Naive thymus-derived CD4-positive, alpha-beta T cell (primary cell): ENCODE measurements at regions not wholly inside any gene's neighbourhood (a gene's known extent, or its start where the extent isn't known, plus 50 kb on each side); places are given as distances from the start of the nearest gene placed in this dataset.
A peak's percentile ranks its signal among the peaks of the same experiment; 100 is the strongest.

Experiments used
- ATAC-seq: fragments of 150-1000 bp; cut with Tn5 transposase; 2 replicates; pipeline ENCODE4 v1.10.0; 2021; ENCODE audit warnings: mild to moderate bottlenecking, moderate library complexity
- CTCF ChIA-PET: fragments of 350-600 bp; sonication (Branson Sonifier 250); formaldehyde crosslinking; loops from one replicate; lab custom pipeline; 2021; ENCODE audit warnings: antibody characterized with exemption; lab: Charles Lee
- POLR2A ChIA-PET: fragments of 350-600 bp; sonication (Branson Sonifier 250); formaldehyde crosslinking; loops from one replicate; lab custom pipeline; 2021; ENCODE audit warnings: antibody characterized with exemption, inconsistent platforms; lab: Charles Lee
- DNase-seq, 9 donors: peaks; one replicate each; pipeline versions ENCODE4 v3.0.0 to v3.0.0-alpha.2; 2020 to 2022; ENCODE audit warnings: mixed read lengths in 1 of 9
- H3K27ac ChIP-seq: one replicate; pipeline ENCODE4 v1.7.0; 2013; ENCODE audit warnings: mild to moderate bottlenecking, low read depth, low read length, moderate library complexity
- H3K27me3 ChIP-seq, 2 donors: one replicate each; pipeline ENCODE4 v1.7.0; 2013; ENCODE audit warnings: low read length in 2 of 2, mild to moderate bottlenecking in 2 of 2, moderate library complexity in 2 of 2; ENCODE audit not compliant: control insufficient read depth in 2 of 2, insufficient read depth in 2 of 2
- H3K36me3 ChIP-seq, 3 experiments: 1 replicate in 2 of 3; 2 replicates in 1 of 3; pipeline ENCODE4 v1.7.0; 2013; ENCODE audit warnings: low read length in 3 of 3, mild to moderate bottlenecking in 3 of 3, moderate library complexity in 1 of 3; ENCODE audit not compliant: insufficient read depth in 3 of 3, control insufficient read depth in 2 of 3
- H3K4me1 ChIP-seq, 2 donors: one replicate each; pipeline ENCODE4 v1.7.0; 2013; ENCODE audit warnings: low read length in 2 of 2, mild to moderate bottlenecking in 2 of 2, moderate library complexity in 1 of 2; ENCODE audit not compliant: control insufficient read depth in 2 of 2, insufficient read depth in 2 of 2
- H3K4me3 ChIP-seq: 2 replicates; pipeline ENCODE4 v1.7.0; 2013; ENCODE audit warnings: mild to moderate bottlenecking, low read length
- H3K9me3 ChIP-seq, 3 experiments: 1 replicate in 2 of 3; 2 replicates in 1 of 3; pipeline ENCODE4 v1.7.0; 2013; ENCODE audit warnings: low read length in 3 of 3; ENCODE audit not compliant: control insufficient read depth in 2 of 3
- H3K27ac Mint-ChIP-seq, 9 donors: one replicate each; pipeline ENCODE4 v1.8.0; 2020 to 2022; ENCODE audit warnings: mixed read lengths in 9 of 9, mild to moderate bottlenecking in 8 of 9, moderate library complexity in 5 of 9, inconsistent platforms in 2 of 9
- H3K27me3 Mint-ChIP-seq, 5 donors: one replicate each; pipeline ENCODE4 v1.8.0; 2021 to 2022; ENCODE audit warnings: mixed read lengths in 5 of 5, mild to moderate bottlenecking in 1 of 5
- H3K36me3 Mint-ChIP-seq, 5 donors: one replicate each; pipeline ENCODE4 v1.8.0; 2020 to 2022; ENCODE audit warnings: mixed read lengths in 5 of 5, mild to moderate bottlenecking in 3 of 5, inconsistent platforms in 1 of 5
- H3K4me1 Mint-ChIP-seq, 7 donors: one replicate each; pipeline ENCODE4 v1.8.0; 2020 to 2022; ENCODE audit warnings: mixed read lengths in 7 of 7, mild to moderate bottlenecking in 3 of 7, inconsistent platforms in 1 of 7
- H3K4me3 Mint-ChIP-seq, 10 donors: one replicate each; pipeline ENCODE4 v1.8.0; 2020 to 2022; ENCODE audit warnings: mild to moderate bottlenecking in 10 of 10, mixed read lengths in 10 of 10, moderate library complexity in 6 of 10, inconsistent platforms in 2 of 10
- H3K9me3 Mint-ChIP-seq, 11 donors: one replicate each; pipeline ENCODE4 v1.8.0; 2020 to 2022; ENCODE audit warnings: mixed read lengths in 11 of 11, mild to moderate bottlenecking in 4 of 11, inconsistent platforms in 1 of 11, moderate library complexity in 1 of 11
- intact Hi-C, 2 donors: fragments of 100-400 bp; cut with micrococcal nuclease; formaldehyde crosslinking; loops; one replicate each; pipeline ENCODE4 v1.15.1; 2023

DNA sequence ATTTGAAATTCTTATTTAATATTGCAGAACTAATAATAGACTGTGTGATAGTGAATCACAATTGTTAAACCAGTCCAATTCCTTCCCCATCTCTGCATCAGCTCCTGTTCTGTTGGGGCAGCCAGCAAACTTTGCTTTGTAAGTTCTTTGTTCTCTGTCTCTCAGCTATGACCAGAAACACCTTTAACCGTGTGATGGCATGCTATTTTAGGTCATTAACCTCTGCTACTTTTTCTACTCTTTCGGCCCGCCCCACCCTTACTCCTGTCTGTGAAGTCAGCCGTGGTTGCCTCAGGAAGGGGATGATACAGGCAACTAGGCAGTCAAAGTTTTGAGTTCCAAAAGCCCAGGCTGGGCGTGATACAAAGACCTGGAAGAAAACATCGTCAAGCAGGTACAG, 51.3 kb upstream of the EGFL6 start:
- H3K9me3 Mint-ChIP-seq, result peaks cover 0 to 3% (median 0%) of the 10 kb centered on the region in 11 donors
- ChIA-PET CTCF (no interaction called here), POLR2A (no interaction called here)
- H3K36me3 Mint-ChIP-seq, result no peaks in the 10 kb centered on the region
- H3K36me3 ChIP-seq, result no peaks in the 10 kb centered on the region
- H3K27me3 ChIP-seq, result no peaks in the 10 kb centered on the region
- H3K27ac Mint-ChIP-seq, result no peak overlapping the region
- no peak for ATAC-seq
- H3K4me1 ChIP-seq, result no peaks in the 10 kb centered on the region
- no peaks in the 10 kb centered on the region for H3K9me3 ChIP-seq
- intact Hi-C loops, result no loop called here
- DNase-seq, result no peak
- no peaks in the 10 kb centered on the region for H3K4me1 Mint-ChIP-seq
- no peak overlapping the region for H3K4me3 ChIP-seq
- H3K27ac ChIP-seq, result no peak overlapping the region
- no peak overlapping the region for H3K4me3 Mint-ChIP-seq
- no peaks in the 10 kb centered on the region for H3K27me3 Mint-ChIP-seq

DNA sequence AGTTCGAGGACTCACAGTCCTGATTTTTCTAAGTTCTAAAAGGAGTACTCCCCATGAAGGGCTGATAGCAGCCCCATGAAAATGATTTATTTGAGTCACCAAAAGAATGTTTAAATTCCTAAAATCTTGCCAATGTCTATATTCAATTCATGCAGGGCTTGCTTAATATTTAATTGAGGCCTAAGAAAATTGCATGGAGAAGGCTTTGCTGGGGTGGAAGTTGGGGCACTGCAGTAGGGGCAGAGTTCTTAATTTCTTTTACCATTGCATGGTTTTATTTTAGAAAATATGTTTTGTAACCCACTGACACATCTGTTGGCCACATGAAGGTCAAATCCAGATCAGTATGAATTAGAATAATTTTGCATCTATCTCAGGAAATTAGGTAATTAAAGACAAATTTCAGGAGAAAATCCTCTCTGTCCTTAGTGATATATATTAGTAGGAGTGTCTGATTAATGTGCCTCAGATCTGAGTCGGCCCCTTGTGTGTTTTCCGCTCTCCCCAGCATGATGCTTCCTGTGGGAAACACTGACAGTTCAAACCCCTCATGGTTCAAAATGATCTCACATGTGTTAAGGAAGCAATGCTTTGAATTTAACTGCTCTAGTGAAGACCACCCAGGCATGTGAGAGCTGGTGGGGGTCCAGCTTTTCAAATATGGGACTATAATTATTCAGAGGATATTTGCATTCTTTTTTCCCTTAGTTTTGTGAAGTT, 54.0 kb upstream of the EGFL6 start:
- Histone ChIP-seq H3K4me1 (no peaks in the 10 kb centered on the region), H3K4me3 (no peak overlapping the region), H3K9me3 (no peaks in the 10 kb centered on the region), H3K27ac (no peak overlapping the region), H3K36me3 (no peaks in the 10 kb centered on the region), H3K27me3 (no peaks in the 10 kb centered on the region)
- Mint-ChIP-seq H3K9me3 (peaks cover 0 to 3% (median 0%) of the 10 kb centered on the region in 11 donors), H3K36me3 (no peaks in the 10 kb centered on the region), H3K27me3 (no peaks in the 10 kb centered on the region), H3K4me1 (peaks cover 0 to 4% (median 0%) of the 10 kb centered on the region in 7 donors), H3K4me3 (no peak overlapping the region), H3K27ac (no peak overlapping the region)
- DNase-seq (no peak), ATAC-seq (no peak)
- POLR2A ChIA-PET, result no interaction called here
- intact Hi-C loops, result no loop called here
- CTCF ChIA-PET, result no interaction called here

DNA sequence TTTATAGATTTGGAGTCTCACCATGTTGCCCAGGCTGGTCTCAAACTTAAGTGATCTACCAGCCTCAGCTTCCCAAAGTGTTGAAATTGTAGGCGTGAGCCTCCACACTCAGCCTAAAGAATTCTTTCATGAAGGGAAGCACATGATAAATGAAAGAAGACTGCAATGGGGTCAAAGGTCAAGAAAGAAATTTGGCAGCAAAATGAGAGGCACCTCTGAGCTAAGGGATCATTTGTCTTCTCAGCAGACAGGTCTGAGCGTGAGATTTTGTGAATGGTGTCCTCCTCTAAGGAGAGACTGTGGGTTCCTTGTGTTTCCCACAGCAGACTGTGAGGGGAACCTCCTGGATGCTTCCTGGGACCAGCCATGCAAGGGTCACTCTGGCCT, 57.5 kb upstream of the EGFL6 start:
- H3K4me1 ChIP-seq, result no peaks in the 10 kb centered on the region
- Mint-ChIP-seq H3K9me3 (no peaks in the 10 kb centered on the region), H3K4me1 (peaks cover 0 to 4% (median 0%) of the 10 kb centered on the region in 7 donors), H3K27me3 (no peaks in the 10 kb centered on the region), H3K36me3 (no peaks in the 10 kb centered on the region), H3K4me3 (no peak overlapping the region), H3K27ac (no peak overlapping the region)
- DNase-seq, result no peak
- ChIA-PET POLR2A (no interaction called here), CTCF (no interaction called here)
- no peak overlapping the region for H3K4me3 ChIP-seq
- no peaks in the 10 kb centered on the region for H3K36me3 ChIP-seq
- intact Hi-C loops, result no loop called here
- no peak for ATAC-seq
- no peaks in the 10 kb centered on the region for H3K9me3 ChIP-seq
- no peaks in the 10 kb centered on the region for H3K27me3 ChIP-seq
- H3K27ac ChIP-seq, result no peak overlapping the region

DNA sequence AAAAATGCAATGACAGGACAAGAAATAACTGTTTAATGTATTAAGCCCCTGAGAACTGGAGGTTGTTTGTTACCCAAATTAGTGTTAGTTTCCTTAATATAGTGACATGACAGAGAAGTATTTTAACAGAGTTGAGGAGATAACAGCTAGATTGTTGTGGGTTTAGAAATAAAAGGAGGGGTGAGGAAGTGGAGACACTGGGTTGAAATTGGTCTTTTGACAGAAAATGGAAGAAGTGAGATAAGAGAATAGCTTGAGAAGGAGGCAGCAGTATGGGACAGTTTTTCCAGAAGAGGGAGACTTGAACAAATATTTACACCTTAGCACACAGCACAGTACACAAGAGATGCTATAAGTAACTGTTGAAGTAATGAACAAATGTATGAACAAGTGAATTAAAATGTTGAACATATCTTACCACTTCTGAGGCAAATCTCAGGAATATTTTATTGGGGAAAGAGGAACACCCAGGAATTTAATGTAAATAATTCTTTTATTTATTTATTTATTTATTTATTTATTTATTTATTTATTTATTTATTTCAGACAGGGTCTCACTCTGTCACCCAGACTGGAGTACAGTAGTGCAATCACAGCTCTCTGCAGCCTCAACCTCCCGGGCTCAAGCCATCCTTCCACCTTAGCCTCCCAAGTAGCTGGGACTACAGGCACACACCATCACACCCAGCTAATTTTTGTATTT, 58.0 kb upstream of the EGFL6 start:
- ChIA-PET POLR2A (no interaction called here), CTCF (no interaction called here)
- Histone ChIP-seq H3K4me1 (no peaks in the 10 kb centered on the region), H3K27ac (no peak overlapping the region), H3K4me3 (no peak overlapping the region), H3K27me3 (no peaks in the 10 kb centered on the region), H3K36me3 (no peaks in the 10 kb centered on the region), H3K9me3 (no peaks in the 10 kb centered on the region)
- no peak for ATAC-seq
- H3K27ac Mint-ChIP-seq, result no peak overlapping the region
- no peaks in the 10 kb centered on the region for H3K36me3 Mint-ChIP-seq
- intact Hi-C loops, result no loop called here
- H3K4me3 Mint-ChIP-seq, result no peak overlapping the region
- DNase-seq, result no peak
- H3K4me1 Mint-ChIP-seq, result peaks cover 0 to 4% (median 0%) of the 10 kb centered on the region in 7 donors
- no peaks in the 10 kb centered on the region for H3K27me3 Mint-ChIP-seq
- no peaks in the 10 kb centered on the region for H3K9me3 Mint-ChIP-seq

DNA sequence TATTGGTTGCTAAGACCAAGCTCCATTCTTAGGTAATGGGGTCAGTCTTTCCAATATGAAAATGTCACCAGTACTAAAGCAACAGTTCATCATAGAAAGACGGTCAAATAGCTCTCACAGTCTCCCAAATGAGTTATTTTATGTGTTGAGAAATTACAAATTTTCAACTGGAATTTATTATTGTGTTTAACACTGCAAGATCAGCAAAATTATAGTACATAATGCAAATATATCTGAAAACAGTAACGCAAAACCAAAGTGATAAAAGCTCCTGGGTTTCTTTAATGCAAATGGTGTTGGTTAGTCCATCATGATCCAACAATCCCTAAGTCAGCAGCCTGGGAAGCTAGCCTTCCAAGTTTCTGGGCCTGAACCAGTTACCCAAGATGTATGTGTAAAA, 61.5 kb upstream of the EGFL6 start:
- H3K4me1 ChIP-seq, result no peaks in the 10 kb centered on the region
- no peaks in the 10 kb centered on the region for H3K27me3 ChIP-seq
- ChIA-PET CTCF (interaction anchor here (1.3 to 2.7 kb wide), 6 partner anchors 138 to 528 kb away, joined by 4 to 25 read pairs (median 6); partner anchors contain the start of genes GEMIN8 and TCEANC), POLR2A (interaction anchor here (0.8 to 1.7 kb wide), 3 partner anchors 138 to 524 kb away, joined by 3 to 7 read pairs (median 5); partner anchors contain the start of gene GEMIN8)
- ATAC-seq, result no peak
- intact Hi-C loops, result loop anchor here (2.0 to 10.0 kb wide), 3 partner anchors 235 to 1635 kb away; no protein-coding TSS in a partner anchor
- H3K9me3 Mint-ChIP-seq, result no peaks in the 10 kb centered on the region
- no peak overlapping the region for H3K27ac ChIP-seq
- DNase-seq, result no peak
- H3K9me3 ChIP-seq, result no peaks in the 10 kb centered on the region
- no peaks in the 10 kb centered on the region for H3K36me3 Mint-ChIP-seq
- H3K4me3 ChIP-seq, result no peak overlapping the region
- no peak overlapping the region for H3K4me3 Mint-ChIP-seq
- no peaks in the 10 kb centered on the region for H3K27me3 Mint-ChIP-seq
- H3K36me3 ChIP-seq, result no peaks in the 10 kb centered on the region
- H3K27ac Mint-ChIP-seq, result no peak overlapping the region
- H3K4me1 Mint-ChIP-seq, result peaks cover 0 to 4% (median 0%) of the 10 kb centered on the region in 7 donors

DNA sequence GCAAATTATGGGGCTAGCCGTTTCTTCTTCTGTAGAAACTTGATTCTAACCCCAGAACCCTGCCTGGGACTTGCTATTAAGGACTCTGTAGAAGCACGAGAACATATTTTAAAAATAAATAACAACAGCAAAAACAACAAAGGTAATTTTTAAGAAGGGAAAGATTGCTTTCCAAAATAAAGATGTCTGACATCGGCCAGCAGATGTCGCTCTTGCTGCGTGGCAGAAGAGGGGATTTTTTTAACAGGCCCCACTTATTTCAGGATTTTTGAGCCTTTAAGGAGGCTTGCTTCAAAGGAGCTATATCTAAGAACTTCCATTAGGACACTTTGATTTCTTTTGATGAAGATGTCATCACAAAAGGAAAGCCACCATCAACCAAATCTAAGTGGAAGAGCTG, 62.8 kb upstream of the EGFL6 start:
- Histone ChIP-seq H3K27ac (no peak overlapping the region), H3K9me3 (no peaks in the 10 kb centered on the region), H3K36me3 (no peaks in the 10 kb centered on the region), H3K27me3 (no peaks in the 10 kb centered on the region), H3K4me1 (no peaks in the 10 kb centered on the region), H3K4me3 (no peak overlapping the region)
- Mint-ChIP-seq H3K36me3 (no peaks in the 10 kb centered on the region), H3K9me3 (no peaks in the 10 kb centered on the region), H3K27ac (peak overlapping the region in 1 of 9 donors; percentile 15), H3K4me1 (peaks cover 0 to 8% (median 2%) of the 10 kb centered on the region in 7 donors), H3K4me3 (no peak overlapping the region), H3K27me3 (no peaks in the 10 kb centered on the region)
- ChIA-PET POLR2A (interaction anchor here (1.3 to 1.7 kb wide), 2 partner anchors 523 to 525 kb away, joined by 5 to 7 read pairs; partner anchors contain the start of gene GEMIN8), CTCF (interaction anchor here (0.7 to 2.7 kb wide), 8 partner anchors 125 to 529 kb away, joined by 3 to 25 read pairs (median 5); partner anchors contain the start of genes GEMIN8 and TCEANC)
- DNase-seq (peak in 8 of 9 donors; percentile 10 to 47 (median 32)), ATAC-seq (no peak)
- intact Hi-C loops, result loop anchor here (1.0 to 10.0 kb wide), 6 partner anchors 140 to 1636 kb away; no protein-coding TSS in a partner anchor
